GM19239 (cell line): ENCODE measurements at regions not wholly inside any gene's neighbourhood (a gene's known extent, or its start where the extent isn't known, plus 50 kb on each side); places are given as distances from the start of the nearest gene placed in this dataset.

ENCODE experiments used
- DNase-seq: peaks from one replicate; pipeline ENCODE4 v3.0.0; 2011; ENCODE audit warnings: low spot score; ENCODE audit not compliant: insufficient read length
- FAIRE-seq: peaks from 2 replicates; lab custom pipeline; 2011; peaks lifted over from hg19 to GRCh38; lab: Jason Lieb, UNC

GRCh38 chr2:15715596-15715995 is 123.9 kb downstream of the DDX1 start:
- FAIRE-seq: no peak
- DNase-seq: no peak

GRCh38 chr2:15718103-15718943 is 126.7 kb downstream of the DDX1 start:
- no peak for DNase-seq
- FAIRE-seq: no peak

GRCh38 chr2:15718944-15719323 is 127.3 kb downstream of the DDX1 start:
- no peak for FAIRE-seq
- DNase-seq: no peak

- no peak for FAIRE-seq
- no peak for DNase-seq
These were observed 128.1 kb downstream of the DDX1 start for GRCh38 chr2:15719566-15720313.

- FAIRE-seq: no peak
- DNase-seq: no peak
These were observed 129.1 kb downstream of the DDX1 start for GRCh38 chr2:15720561-15721307.

GRCh38 chr2:15721411-15722067 is 129.9 kb downstream of the DDX1 start:
- FAIRE-seq: no peak
- no peak for DNase-seq

- DNase-seq (no peak), FAIRE-seq (no peak)
These were observed 131.3 kb downstream of the DDX1 start for GRCh38 chr2:15722980-15723379.

- DNase-seq: no peak
- no peak for FAIRE-seq
These were observed 132.6 kb downstream of the DDX1 start for GRCh38 chr2:15724235-15724634.

GRCh38 chr2:15725101-15725781 is 133.6 kb downstream of the DDX1 start:
- DNase-seq (no peak), FAIRE-seq (no peak)

GRCh38 chr2:15725782-15726112 is 134.1 kb downstream of the DDX1 start:
- DNase-seq (no peak), FAIRE-seq (no peak)

- DNase-seq: no peak
- FAIRE-seq: no peak
These were observed 134.8 kb downstream of the DDX1 start for GRCh38 chr2:15726321-15727057.

GRCh38 chr2:15727396-15728244 is 136.0 kb downstream of the DDX1 start:
- DNase-seq (no peak), FAIRE-seq (no peak)

- FAIRE-seq (no peak), DNase-seq (no peak)
These were observed 136.7 kb downstream of the DDX1 start for GRCh38 chr2:15728245-15728938.

- DNase-seq (no peak), FAIRE-seq (no peak)
These were observed 137.3 kb downstream of the DDX1 start for GRCh38 chr2:15729001-15729400.

- DNase-seq (no peak), FAIRE-seq (no peak)
These were observed 138.3 kb downstream of the DDX1 start for GRCh38 chr2:15729709-15730544.

GRCh38 chr2:15730545-15731212 is 139.0 kb downstream of the DDX1 start:
- DNase-seq: no peak
- FAIRE-seq: peak; percentile 68
